Tongue (tissue), 1 donor: ENCODE measurements at regions not wholly inside any gene's neighbourhood (a gene's known extent, or its start where the extent isn't known, plus 50 kb on each side); places are given as distances from the start of the nearest gene placed in this dataset.

ENCODE experiments used
- DNase-seq: peaks from one replicate; pipeline ENCODE4 v3.0.0-alpha.2; 2015

DNA sequence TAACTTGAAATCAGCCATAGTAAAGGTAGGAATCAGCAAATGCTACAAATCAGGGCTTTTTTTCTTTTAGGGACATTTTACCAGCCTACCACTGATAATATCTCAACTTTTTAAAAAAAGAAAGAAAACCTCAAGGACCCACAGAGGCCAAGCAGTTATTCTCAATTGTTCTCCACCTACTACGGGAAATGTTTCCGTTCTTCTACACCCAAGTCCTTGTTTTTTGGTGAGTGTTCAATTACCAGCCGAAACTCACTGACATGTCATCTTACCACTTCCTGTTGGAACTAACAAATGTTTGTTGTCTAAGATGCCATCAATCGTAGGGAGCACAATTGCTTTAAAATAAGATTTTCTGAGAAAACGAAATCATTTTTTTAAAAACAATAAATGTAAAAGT, 50.2 kb upstream of the CDK1 start:
- DNase-seq: no peak

DNA sequence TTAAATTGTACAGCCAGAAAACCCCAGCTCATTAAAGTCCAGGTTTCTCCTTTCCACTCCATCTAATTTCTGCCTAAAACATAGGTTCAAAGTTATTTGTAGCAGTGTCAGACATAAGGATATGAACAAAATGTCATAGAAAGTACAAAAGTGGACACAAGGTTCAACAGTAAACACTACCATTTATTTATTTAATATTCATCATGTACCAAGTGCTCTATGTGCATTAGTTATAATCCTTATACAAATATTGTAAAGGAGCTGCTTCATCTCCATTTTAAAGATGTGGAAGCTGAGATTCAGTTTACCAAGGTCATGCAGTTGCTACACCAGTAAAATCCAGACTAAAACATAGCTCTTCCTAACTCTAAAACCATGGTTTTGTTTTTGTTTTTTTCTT, 52.0 kb upstream of the CDK1 start:
- DNase-seq: no peak

DNA sequence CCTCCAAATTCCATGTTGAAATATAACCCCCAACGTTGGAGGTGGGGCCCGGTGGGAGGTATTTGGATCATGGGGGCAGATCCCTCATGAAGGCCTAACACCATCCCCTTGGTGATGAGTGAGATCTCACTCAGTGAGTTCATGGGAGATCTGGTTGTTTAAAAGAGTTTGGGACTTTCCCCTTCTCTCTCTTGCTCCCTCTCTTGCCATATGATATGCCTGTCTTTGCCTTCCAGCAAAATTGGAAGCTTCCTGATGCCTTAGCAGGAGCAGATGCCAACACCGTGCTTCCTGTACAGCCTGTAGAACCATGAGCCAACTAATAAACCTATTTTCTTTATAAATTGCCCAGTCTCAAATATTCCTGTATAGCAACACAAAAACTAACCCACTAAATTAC, 55.7 kb upstream of the CDK1 start:
- DNase-seq: no peak

DNA sequence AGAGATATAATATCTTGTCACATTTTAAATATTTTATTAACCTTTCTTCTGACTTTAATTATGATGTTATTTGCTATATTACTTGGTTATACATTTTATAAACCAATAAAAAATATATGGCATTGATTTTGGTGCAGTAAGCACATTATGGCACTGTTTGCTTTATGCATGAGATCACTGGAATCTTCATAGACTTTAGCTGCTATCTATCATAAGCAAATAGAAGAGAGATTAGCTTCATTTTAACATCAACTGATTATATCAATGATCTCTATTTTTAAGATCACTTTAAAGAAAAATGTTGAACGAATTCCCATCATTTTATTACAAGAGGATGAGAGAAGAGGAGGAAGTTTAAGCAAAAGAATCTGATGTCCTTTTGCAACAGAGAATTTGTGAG, 58.6 kb upstream of the CDK1 start:
- DNase-seq: no peak

DNA sequence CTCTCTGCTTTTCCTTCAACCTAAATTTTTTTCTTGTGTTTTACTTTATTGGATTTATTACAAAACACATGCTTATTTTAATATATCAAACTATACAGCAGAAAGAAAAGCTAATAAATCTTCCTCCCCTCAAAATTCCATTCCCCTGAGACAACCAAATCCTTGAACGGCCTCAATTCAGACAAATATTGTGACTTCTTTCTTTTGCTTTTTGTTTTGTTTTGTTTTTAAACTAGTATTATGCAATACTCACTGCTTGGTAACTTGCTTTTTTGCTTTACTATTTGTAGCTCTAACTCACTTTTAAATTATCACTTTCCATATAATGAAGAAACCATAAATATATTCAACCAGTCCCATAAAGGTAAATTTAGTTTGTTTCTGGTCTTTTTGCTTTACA, 59.4 kb upstream of the CDK1 start:
- no peak for DNase-seq

DNA sequence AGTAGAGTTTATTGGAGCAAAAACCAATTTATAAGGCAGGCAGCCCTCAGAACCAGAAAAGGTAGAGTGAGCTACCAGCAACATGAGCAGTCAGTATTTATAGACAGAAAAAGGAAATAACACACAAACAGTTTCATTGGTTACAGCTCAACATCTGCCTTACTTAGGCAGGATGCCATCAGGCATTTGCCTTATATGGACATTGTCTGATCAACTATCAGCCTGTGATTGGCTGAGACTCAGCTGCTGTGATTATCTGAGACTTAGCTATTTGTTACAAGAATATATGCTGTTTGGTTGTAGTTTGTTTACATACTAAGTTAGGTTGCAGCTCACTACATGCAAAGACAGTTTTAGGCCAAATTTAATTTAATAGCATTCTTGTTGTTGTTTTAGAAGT, 60.4 kb upstream of the CDK1 start:
- no peak for DNase-seq

DNA sequence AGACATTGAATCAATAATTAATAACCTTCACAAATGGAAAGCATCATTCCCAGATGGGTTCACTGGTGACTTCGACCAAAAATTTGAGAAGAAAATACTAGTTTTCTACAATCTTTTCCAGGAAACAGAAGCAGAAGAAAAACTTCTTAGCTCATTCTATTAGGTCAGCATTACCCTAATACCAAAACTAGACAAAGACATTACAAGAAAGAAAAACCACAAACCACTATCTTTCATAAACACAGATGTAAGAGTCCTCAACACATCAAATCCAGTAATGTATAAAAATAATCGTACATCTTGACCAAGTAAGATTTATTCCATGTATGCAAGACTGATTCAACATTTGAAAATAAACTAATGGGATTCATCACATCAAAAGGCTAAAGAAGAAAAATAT, 64.0 kb upstream of the CDK1 start:
- no peak for DNase-seq

DNA sequence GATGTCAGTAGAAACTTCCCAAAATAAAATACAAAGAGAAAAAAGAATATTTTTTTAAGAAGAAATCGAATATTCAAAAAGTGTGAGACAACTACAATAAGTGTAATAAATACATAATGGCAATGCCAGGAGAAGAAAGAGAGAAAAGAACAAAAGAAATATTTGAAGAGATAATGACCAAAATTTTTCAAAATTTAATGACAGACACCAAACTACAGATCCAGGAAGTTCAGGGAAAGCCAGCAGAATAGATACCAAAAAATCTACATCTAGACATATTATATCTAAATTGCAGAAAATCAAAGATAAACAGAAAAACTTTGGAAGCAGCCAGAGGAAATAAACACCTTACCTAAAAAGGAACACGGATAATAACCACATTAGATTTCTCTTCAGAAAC, 66.8 kb upstream of the CDK1 start:
- no peak for DNase-seq

DNA sequence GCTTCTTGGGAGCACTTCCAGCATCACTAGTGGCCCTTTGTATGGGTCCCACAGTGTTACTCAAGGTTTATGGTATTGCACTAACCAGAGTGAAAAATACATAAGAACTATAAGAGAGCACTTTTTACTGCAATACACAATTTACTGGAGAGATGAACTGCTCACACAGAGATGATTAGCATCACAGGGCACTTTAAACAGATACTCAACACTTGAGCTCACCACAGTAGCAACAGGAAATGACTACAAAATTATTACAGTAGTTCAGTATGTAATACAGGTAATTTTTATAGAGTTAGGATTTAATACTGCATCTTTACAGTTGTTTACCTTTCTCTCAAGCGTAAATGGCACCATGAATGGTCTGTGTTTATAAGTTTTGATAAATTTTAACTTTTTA, 68.2 kb upstream of the CDK1 start:
- DNase-seq: no peak

DNA sequence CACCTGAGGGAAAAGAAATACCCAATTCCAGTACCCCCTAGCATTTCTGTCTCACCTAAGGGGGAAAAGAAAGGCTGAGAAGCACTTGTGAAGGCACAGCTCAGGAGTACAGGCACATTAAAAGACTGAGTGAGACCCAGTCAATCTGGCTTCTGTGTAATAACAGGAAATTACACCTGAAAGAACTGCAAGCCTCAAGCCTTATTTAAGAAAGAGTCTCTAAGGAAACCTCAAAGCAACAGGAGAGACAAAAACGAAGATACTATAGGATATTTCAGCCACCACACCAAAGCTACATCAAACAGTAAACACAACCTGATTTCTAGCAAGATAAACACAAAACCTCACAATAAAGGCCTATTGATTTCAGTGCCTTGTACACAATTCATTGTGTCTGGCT, 69.6 kb upstream of the CDK1 start:
- no peak for DNase-seq

DNA sequence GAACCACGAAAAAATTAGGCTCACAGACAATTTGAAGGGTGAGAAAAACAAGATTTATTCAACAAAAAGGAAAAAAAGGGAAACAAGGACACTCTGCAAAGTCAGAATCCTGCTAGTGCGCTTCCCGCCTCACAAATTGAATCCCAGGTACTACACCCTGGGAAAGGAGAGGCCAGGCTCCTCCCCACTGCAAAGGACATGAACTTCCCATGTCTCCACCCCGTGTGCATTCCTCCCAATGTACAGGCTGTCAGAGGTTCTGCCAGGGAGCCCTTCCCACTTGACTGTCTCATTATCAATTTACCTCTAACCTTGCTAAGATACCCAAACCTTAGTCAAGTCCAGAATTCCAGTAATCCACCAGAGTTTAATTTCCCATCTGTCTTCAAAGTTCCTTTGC, 70.4 kb upstream of the CDK1 start:
- no peak for DNase-seq

DNA sequence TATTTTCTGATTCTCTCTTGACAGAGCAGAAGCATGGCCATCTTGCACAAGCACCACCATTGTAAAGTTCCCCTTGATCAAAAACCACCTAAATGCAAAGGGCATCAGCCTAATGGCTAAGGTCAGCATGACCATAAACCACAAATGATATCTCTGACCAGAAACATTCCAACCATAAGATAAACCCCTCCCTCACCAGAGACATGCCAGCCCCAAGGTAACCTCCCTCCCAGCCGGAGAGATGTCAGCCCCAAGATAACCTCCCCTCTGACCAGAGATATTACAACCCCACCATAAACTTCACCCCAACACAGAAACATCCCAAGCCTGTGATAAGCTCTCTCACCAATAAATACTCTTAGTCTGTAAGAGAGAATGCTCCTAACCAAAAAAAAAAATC, 72.1 kb upstream of the CDK1 start:
- no peak for DNase-seq

DNA sequence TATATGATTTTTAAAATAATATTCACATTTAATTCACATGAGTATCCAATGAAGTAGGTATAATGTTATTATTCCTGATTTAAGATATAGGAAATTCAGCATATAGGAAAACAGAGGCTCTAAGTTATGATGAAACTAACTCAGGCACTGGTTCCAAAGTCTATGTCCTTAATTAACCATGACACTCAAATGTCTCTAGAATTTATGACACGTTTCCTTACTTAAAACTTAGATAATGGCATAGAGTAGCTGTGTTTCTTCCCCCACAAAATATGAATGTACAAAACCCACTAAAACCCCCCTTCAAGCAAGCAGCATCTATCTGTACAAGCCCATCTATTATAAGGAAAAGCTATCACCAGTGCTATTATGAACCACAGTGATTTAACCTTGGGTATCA, 72.9 kb upstream of the CDK1 start:
- no peak for DNase-seq

DNA sequence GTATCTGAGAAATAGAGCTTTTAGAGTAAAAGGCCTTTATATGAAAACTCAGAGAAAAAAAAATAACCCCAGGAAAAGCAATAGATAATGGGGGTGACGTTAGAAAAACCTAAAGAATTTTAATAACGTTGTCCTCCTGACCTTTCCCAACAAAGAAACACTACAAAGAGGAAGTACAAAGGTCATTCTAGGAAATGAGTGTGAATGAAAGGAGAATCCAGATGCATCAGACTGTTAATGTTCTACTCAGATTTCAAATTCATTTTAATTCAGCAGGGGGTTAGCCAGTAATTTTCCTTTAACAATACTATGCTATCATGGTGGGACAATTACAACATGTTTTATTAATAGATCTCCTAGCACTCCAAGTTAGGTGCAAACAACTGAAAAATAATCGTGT, 73.8 kb upstream of the CDK1 start:
- DNase-seq: no peak

DNA sequence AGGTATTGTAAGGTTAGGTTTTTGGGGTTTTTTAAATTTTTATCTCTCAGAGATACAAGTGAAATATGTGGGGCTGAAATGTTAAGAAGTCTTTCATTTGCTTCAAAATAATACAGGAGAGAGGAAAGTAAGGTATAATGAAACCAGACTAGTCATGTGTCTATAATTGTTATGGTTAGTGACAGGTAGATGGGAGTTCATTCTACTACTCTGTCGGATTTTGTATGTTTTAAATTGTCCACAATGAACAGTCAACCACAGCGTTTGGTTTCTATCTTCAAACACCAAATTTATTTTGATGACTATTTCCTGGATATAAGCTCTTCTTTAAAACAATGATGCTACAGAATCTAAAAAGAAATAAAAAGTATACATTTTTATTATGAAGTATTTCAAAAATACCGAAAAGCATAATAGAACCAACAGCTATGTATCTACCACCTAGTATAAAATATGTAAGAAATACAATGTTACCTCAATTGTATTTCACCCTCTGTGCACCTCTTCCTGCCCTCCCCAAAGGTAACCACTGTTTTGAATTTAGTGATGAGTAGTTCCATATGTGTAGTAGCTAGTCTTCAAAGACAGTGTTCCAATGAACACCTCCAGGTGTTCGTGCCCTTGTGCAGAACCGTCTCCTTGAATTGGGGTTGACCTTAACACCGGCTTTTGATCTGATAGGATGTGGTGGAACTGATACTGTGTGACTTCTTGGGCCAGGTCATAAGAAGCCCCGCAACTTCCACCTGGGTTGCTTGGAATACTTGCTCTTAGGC, 74.8 kb upstream of the CDK1 start:
- no peak for DNase-seq

DNA sequence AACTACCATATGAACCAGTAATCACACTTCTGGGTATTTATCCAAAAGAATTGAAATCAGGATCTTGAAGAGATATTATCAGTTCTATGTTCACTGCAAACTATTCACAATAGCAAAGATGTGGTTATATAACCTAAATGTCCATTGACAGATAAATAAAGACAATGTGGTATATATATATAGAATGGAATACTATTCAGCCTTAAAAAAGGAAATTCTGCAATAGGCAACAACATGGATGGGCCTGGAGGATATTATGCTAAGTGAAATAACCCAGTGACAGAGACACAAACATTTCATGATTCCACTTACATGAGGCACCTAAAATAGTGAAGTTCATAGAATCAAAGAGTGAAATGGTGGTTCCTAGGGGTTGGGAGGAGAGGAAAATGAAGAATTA, 90.6 kb upstream of the CDK1 start:
- DNase-seq: no peak

DNA sequence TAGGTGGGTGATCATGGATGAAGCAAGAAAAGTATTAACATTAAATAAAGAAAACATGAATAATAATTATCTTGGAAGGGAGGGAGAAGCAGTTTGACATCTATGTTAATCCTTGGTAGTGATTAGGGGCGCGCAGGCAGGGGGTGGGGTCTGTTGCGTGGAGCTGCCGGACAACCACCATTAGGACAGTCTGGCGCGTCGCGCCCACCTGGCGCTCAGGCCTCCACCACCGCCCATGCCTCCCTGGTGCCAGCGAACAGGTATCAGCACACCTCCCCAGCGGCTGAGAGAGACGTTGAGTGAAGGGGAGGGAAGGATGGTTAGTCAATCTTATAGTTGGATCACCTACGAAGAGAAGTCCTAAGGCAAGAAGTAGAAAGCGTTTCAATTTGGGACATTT, 94.2 kb upstream of the CDK1 start:
- no peak for DNase-seq

DNA sequence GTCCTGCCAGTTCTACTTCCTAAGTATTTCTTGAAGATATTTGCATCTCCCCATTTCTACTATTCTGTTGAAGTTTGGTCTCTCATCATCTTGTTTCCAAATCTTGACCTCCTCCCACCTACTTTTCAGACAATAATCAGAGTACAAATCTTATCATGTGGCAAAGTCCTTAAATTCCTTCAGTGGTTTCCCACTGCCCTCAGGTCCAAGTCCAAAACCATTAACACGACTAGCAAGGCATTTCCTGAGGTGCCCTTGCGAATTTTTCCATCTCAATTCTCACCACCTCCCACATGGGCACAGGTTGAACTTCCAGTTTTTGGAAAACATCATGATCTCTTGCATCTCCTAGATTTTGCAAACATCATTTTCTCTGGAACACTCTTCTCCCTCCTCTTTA, 97.2 kb upstream of the CDK1 start:
- no peak for DNase-seq

DNA sequence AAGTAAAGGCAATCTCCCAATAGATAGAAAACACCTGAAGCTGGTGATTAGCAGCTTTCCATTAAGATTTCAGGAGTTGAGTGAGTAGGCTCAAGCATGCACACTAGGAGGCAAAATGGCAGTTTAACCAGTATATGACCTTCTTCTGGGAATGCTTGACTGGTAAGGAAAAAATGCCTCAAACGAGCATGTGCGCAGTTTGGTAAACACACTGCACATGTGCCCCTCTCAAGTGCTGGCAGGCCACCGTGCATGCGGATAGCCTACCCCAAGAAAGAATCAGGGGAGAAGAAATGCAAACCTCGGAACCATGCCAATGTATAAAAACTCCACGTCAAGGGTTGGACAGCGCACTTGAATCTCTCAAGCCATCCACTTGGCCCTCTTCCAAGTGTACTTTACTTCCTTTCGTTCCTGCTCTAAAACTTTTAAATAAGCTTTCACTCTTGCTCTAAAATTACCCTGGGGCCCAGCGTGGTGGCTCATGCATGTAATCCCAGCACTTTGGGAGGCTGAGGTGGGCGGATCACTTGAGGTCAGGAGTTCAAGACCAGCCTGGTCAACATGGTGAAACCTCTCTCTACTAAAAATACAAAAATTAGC, 98.8 kb upstream of the CDK1 start:
- DNase-seq: no peak

DNA sequence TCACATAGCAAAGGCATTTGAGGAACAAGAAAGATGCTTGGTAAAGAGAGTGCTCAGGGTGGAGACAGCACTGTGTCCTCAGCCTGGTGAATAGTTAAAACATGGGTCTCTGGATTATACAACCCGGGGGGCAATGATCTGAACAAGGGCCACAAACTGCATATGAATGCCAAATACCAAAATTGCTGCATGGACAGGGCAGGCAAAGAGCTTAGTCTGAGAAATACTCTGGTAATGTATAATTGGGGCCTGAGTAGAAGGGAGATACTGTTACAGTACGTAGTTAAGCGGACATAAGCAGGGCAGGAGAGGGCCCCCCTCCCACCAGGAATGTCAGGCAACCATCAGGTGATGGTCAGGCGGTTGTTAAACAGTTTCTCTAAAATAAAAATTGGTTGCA, 99.3 kb upstream of the CDK1 start:
- no peak for DNase-seq

DNA sequence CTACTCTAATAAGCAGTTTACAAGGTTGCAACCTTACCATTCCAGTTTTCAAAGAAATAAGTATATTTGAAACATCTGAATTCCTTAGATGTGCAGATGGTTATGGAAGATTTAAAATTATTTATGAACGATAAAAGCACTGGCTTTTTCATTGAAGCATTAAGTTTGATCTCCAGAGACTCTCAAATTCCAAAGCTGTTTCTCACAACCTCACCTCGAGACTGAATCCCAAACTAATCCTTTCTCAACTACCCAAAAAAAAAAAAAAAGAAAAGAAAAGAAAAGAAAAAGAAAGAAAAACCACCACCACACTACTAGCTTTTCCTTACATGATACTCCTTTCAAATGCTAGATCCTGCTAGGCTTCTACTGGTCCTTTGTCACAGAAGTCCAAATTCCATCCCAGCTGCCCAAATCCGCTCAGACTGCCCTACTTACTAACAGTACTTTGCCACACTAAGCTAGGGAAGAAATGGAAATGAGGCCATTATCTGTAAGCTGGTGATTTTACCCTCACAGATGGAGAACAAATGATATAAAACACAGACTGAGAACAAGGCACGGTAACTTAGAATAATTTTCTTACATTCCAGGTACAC, 100.6 kb upstream of the CDK1 start:
- no peak for DNase-seq

DNA sequence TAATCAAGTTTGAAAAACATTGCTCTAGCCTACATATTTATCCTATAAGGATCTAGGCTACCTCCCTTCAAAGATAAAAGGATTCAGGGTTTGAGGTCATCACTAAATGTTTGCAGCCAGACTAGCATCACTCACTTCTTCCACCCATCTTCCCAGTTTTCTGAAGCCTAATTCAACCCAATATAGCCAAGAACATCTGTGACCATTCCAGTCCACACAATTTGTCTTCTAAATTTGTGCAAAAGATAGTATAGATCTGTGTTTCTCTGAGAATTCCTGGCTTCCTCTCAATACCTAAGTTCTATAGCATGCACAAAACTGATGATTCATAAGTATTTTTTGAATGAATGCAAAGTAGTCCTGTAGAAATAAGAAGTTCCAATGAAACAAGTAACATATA, 103.0 kb upstream of the CDK1 start:
- no peak for DNase-seq

DNA sequence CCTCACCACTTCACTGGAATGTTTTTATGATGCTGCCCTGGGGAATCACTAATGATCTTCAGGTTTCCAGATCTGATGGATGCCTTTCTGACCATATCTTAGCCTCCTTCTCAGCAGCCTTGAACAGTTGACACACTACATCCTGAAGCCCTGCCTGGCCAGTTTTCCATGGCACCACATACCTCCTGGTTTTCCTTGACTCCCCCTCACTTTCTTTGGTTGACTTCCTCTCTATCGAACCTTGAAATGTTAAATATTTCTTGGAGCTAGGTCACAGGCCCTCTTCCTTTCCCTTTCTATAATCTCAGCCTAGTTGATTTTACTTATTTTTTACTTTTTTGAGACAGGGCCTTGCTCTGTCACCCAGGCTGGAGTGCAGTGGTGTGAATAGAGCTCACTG, 108.8 kb upstream of the CDK1 start:
- DNase-seq: no peak

DNA sequence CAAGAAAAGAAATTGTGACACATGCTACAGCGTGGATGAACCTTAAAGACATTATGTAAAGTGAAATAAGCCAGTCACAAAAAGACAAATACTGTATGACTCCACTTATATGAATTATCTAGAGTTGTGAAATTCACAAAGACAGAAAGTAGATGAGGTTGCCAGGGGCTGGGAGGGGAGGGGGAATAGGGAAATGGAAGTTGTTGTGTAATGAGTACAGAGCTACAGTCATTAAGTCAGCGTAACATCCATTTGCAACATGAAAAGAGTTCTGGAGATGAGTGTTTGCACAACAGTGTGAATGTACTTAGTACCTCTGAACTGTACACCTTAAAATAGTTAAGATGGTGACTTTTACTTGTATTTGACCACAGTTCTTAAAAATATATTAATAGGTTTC, 112.1 kb upstream of the CDK1 start:
- DNase-seq: no peak
